Naive thymus-derived CD4-positive, alpha-beta T cell (primary cell): ENCODE measurements at regions not wholly inside any gene's neighbourhood (a gene's known extent, or its start where the extent isn't known, plus 50 kb on each side); places are given as distances from the start of the nearest gene placed in this dataset.
A peak's percentile ranks its signal among the peaks of the same experiment; 100 is the strongest.

Experiments used
- ATAC-seq: fragments of 150-1000 bp; cut with Tn5 transposase; 2 replicates; pipeline ENCODE4 v1.10.0; 2021; ENCODE audit warnings: mild to moderate bottlenecking, moderate library complexity
- CTCF ChIA-PET: fragments of 350-600 bp; sonication (Branson Sonifier 250); formaldehyde crosslinking; loops from one replicate; lab custom pipeline; 2021; ENCODE audit warnings: antibody characterized with exemption; lab: Charles Lee
- POLR2A ChIA-PET: fragments of 350-600 bp; sonication (Branson Sonifier 250); formaldehyde crosslinking; loops from one replicate; lab custom pipeline; 2021; ENCODE audit warnings: antibody characterized with exemption, inconsistent platforms; lab: Charles Lee
- DNase-seq, 9 donors: peaks; one replicate each; pipeline versions ENCODE4 v3.0.0 to v3.0.0-alpha.2; 2020 to 2022; ENCODE audit warnings: mixed read lengths in 1 of 9
- H3K27ac ChIP-seq: one replicate; pipeline ENCODE4 v1.7.0; 2013; ENCODE audit warnings: mild to moderate bottlenecking, low read depth, low read length, moderate library complexity
- H3K27me3 ChIP-seq, 2 donors: one replicate each; pipeline ENCODE4 v1.7.0; 2013; ENCODE audit warnings: low read length in 2 of 2, mild to moderate bottlenecking in 2 of 2, moderate library complexity in 2 of 2; ENCODE audit not compliant: control insufficient read depth in 2 of 2, insufficient read depth in 2 of 2
- H3K36me3 ChIP-seq, 3 experiments: 1 replicate in 2 of 3; 2 replicates in 1 of 3; pipeline ENCODE4 v1.7.0; 2013; ENCODE audit warnings: low read length in 3 of 3, mild to moderate bottlenecking in 3 of 3, moderate library complexity in 1 of 3; ENCODE audit not compliant: insufficient read depth in 3 of 3, control insufficient read depth in 2 of 3
- H3K4me1 ChIP-seq, 2 donors: one replicate each; pipeline ENCODE4 v1.7.0; 2013; ENCODE audit warnings: low read length in 2 of 2, mild to moderate bottlenecking in 2 of 2, moderate library complexity in 1 of 2; ENCODE audit not compliant: control insufficient read depth in 2 of 2, insufficient read depth in 2 of 2
- H3K4me3 ChIP-seq: 2 replicates; pipeline ENCODE4 v1.7.0; 2013; ENCODE audit warnings: mild to moderate bottlenecking, low read length
- H3K9me3 ChIP-seq, 3 experiments: 1 replicate in 2 of 3; 2 replicates in 1 of 3; pipeline ENCODE4 v1.7.0; 2013; ENCODE audit warnings: low read length in 3 of 3; ENCODE audit not compliant: control insufficient read depth in 2 of 3
- H3K27ac Mint-ChIP-seq, 9 donors: one replicate each; pipeline ENCODE4 v1.8.0; 2020 to 2022; ENCODE audit warnings: mixed read lengths in 9 of 9, mild to moderate bottlenecking in 8 of 9, moderate library complexity in 5 of 9, inconsistent platforms in 2 of 9
- H3K27me3 Mint-ChIP-seq, 5 donors: one replicate each; pipeline ENCODE4 v1.8.0; 2021 to 2022; ENCODE audit warnings: mixed read lengths in 5 of 5, mild to moderate bottlenecking in 1 of 5
- H3K36me3 Mint-ChIP-seq, 5 donors: one replicate each; pipeline ENCODE4 v1.8.0; 2020 to 2022; ENCODE audit warnings: mixed read lengths in 5 of 5, mild to moderate bottlenecking in 3 of 5, inconsistent platforms in 1 of 5
- H3K4me1 Mint-ChIP-seq, 7 donors: one replicate each; pipeline ENCODE4 v1.8.0; 2020 to 2022; ENCODE audit warnings: mixed read lengths in 7 of 7, mild to moderate bottlenecking in 3 of 7, inconsistent platforms in 1 of 7
- H3K4me3 Mint-ChIP-seq, 10 donors: one replicate each; pipeline ENCODE4 v1.8.0; 2020 to 2022; ENCODE audit warnings: mild to moderate bottlenecking in 10 of 10, mixed read lengths in 10 of 10, moderate library complexity in 6 of 10, inconsistent platforms in 2 of 10
- H3K9me3 Mint-ChIP-seq, 11 donors: one replicate each; pipeline ENCODE4 v1.8.0; 2020 to 2022; ENCODE audit warnings: mixed read lengths in 11 of 11, mild to moderate bottlenecking in 4 of 11, inconsistent platforms in 1 of 11, moderate library complexity in 1 of 11
- intact Hi-C, 2 donors: fragments of 100-400 bp; cut with micrococcal nuclease; formaldehyde crosslinking; loops; one replicate each; pipeline ENCODE4 v1.15.1; 2023

DNA sequence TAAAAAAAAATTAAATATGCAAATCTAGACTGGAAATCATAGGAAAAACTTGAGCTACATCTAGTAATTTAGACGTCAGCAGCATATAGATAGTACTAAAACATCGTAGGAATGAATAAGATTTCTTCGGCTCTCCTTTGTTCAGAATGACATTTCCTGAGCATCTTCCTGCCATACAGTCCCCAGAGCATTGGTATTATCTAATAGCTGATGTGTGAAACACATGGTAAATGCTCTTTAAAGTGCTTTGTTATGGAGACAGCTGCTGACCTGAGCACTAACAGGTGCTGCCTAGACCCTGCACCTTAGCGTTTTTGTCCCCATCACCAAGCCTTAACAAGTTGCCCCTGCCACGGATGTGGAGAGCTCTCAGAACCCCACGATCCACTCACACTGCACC, 692.3 kb upstream of the PIK3C3 start:
- no peak overlapping the region for H3K27ac Mint-ChIP-seq
- H3K36me3 ChIP-seq: no peaks in the 10 kb centered on the region
- no peak overlapping the region for H3K27ac ChIP-seq
- H3K4me3 ChIP-seq: no peak overlapping the region
- no peaks in the 10 kb centered on the region for H3K27me3 ChIP-seq
- CTCF ChIA-PET: no interaction called here
- H3K36me3 Mint-ChIP-seq: peaks cover 0 to 5% (median 0%) of the 10 kb centered on the region in 5 donors
- ATAC-seq (no peak), DNase-seq (no peak)
- no peaks in the 10 kb centered on the region for H3K4me1 ChIP-seq
- H3K27me3 Mint-ChIP-seq: no peaks in the 10 kb centered on the region
- no peaks in the 10 kb centered on the region for H3K9me3 ChIP-seq
- POLR2A ChIA-PET: no interaction called here
- intact Hi-C loops: no loop called here
- H3K9me3 Mint-ChIP-seq: peaks cover 0 to 19% (median 0%) of the 10 kb centered on the region in 11 donors
- no peaks in the 10 kb centered on the region for H3K4me1 Mint-ChIP-seq
- H3K4me3 Mint-ChIP-seq: no peak overlapping the region

DNA sequence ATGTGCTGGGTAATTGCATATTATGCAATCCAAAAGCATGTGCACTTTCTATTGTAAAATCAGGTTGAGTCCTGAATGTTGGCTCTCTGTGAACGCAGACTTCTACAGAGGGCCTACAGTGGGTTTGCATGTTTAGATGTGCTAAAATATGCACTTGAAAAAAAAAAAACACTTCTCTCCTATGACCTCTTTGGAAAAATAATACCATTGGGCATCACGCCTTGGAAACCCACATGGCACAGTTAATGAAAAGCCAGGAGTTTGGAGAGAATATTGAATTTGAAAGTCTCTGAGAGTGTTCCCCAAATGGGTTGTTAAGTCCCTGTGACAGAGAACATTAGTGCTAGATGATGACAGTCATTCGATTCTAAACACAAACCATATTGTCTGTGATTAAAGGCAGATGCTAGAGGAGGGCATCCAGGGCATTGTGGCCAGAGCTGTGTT, 710.4 kb upstream of the PIK3C3 start:
- Histone ChIP-seq H3K4me1 (no peaks in the 10 kb centered on the region), H3K27ac (no peak overlapping the region), H3K4me3 (no peak overlapping the region), H3K36me3 (no peaks in the 10 kb centered on the region), H3K9me3 (no peaks in the 10 kb centered on the region), H3K27me3 (no peaks in the 10 kb centered on the region)
- ChIA-PET POLR2A (no interaction called here), CTCF (no interaction called here)
- Mint-ChIP-seq H3K27me3 (no peaks in the 10 kb centered on the region), H3K9me3 (peaks cover 0 to 27% (median 3%) of the 10 kb centered on the region in 11 donors), H3K4me3 (no peak overlapping the region), H3K27ac (no peak overlapping the region), H3K36me3 (no peaks in the 10 kb centered on the region), H3K4me1 (no peaks in the 10 kb centered on the region)
- DNase-seq (no peak), ATAC-seq (no peak)
- intact Hi-C loops: no loop called here

DNA sequence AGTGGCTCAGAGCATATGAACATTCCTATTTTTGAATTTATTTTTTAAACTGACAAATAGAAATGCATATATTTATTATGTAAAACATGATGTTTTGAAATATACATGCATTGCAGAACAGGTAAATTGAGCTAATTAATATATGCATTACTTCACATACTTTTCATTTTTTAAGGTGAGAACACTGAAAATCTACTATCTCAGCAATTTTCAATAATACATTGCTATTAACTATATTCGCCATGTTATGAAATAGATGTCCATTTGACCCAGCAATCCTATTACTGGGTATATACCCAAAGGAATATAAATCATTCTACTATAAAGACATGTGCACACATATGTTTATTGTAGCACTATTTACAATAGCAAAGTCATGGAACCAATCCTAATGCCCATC, 717.7 kb upstream of the PIK3C3 start:
- Histone ChIP-seq H3K27me3 (no peaks in the 10 kb centered on the region), H3K27ac (no peak overlapping the region), H3K9me3 (no peaks in the 10 kb centered on the region), H3K36me3 (no peaks in the 10 kb centered on the region), H3K4me1 (no peaks in the 10 kb centered on the region), H3K4me3 (no peak overlapping the region)
- Mint-ChIP-seq H3K4me3 (no peak overlapping the region), H3K27me3 (no peaks in the 10 kb centered on the region), H3K9me3 (peaks cover 0 to 15% (median 4%) of the 10 kb centered on the region in 11 donors), H3K4me1 (no peaks in the 10 kb centered on the region), H3K27ac (no peak overlapping the region), H3K36me3 (no peaks in the 10 kb centered on the region)
- no peak for ATAC-seq
- POLR2A ChIA-PET: no interaction called here
- intact Hi-C loops: no loop called here
- no peak for DNase-seq
- CTCF ChIA-PET: no interaction called here

DNA sequence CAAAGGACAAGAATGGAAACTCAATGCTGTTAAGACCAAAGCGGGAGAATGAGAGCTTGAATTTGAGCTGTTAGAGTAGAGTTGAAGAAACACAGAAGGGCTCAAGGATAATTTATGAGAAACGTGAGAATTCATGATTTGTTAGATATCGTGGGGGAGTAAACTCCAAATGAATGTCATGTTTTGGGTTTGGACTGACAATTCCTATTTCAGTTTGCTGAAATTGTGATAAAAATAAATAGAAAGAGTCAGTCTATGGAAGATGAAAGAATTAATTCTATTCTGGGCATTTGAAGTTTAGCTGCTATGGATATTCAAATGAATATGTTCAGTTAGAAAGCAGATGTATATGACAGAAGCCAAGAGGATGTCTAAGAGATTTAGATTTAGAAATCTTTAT, 723.4 kb upstream of the PIK3C3 start:
- no peaks in the 10 kb centered on the region for H3K36me3 ChIP-seq
- H3K9me3 ChIP-seq: no peaks in the 10 kb centered on the region
- no peaks in the 10 kb centered on the region for H3K4me1 ChIP-seq
- intact Hi-C loops: no loop called here
- Mint-ChIP-seq H3K4me3 (no peak overlapping the region), H3K27ac (no peak overlapping the region), H3K9me3 (peaks cover 0 to 14% (median 1%) of the 10 kb centered on the region in 11 donors), H3K36me3 (no peaks in the 10 kb centered on the region), H3K27me3 (no peaks in the 10 kb centered on the region), H3K4me1 (no peaks in the 10 kb centered on the region)
- no peak for ATAC-seq
- POLR2A ChIA-PET: no interaction called here
- H3K4me3 ChIP-seq: no peak overlapping the region
- no peak for DNase-seq
- H3K27ac ChIP-seq: no peak overlapping the region
- H3K27me3 ChIP-seq: no peaks in the 10 kb centered on the region
- CTCF ChIA-PET: interaction anchor here (0.5 kb wide), 1 partner anchor 1349 kb away, joined by 3 read pairs; no protein-coding TSS in a partner anchor

DNA sequence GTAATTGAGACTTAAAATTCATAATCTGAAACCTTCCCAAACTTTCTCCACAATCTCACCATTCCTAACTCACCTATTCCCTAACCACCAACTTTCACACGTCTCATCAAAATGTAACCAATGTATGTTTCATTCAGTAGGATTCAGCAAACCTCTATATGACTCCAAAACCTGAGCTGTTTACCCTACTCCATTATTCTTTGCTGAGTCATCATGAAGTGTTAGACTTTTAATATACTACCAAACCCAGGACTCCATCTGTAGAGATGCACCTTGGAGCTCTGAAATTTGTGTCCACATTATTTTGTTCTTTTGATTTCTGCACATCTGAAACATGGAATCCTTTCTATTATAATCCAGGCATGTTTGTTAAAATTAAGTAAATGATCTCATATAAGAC, 727.0 kb upstream of the PIK3C3 start:
- CTCF ChIA-PET: no interaction called here
- Mint-ChIP-seq H3K4me3 (no peak overlapping the region), H3K4me1 (no peaks in the 10 kb centered on the region), H3K9me3 (peaks cover 2 to 25% (median 5%) of the 10 kb centered on the region in 11 donors), H3K27ac (peak overlapping the region in 1 of 9 donors; percentile 43), H3K36me3 (no peaks in the 10 kb centered on the region), H3K27me3 (no peaks in the 10 kb centered on the region)
- POLR2A ChIA-PET: no interaction called here
- DNase-seq (no peak), ATAC-seq (no peak)
- Histone ChIP-seq H3K27me3 (no peaks in the 10 kb centered on the region), H3K9me3 (no peaks in the 10 kb centered on the region), H3K4me3 (no peak overlapping the region), H3K4me1 (no peaks in the 10 kb centered on the region), H3K36me3 (no peaks in the 10 kb centered on the region), H3K27ac (no peak overlapping the region)
- intact Hi-C loops: no loop called here

DNA sequence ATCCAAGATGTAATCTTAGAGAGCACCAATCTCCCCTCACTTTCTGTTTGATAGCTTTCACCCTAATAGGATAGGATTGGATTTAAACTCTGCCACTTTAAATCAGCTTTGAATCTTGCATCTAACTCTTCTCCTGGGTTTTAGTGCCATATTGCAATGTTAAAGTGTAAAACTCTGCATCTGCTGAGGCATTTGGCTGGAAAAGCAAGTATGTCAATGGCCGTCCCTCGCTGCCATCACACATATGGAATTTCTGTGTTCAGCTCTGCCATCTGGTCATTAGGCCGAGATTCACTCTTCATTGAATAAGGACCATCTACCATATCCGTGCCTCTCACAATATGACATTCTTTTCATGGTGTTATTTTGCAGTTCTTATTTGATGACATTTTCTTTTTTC, 728.1 kb upstream of the PIK3C3 start:
- Histone ChIP-seq H3K4me1 (no peaks in the 10 kb centered on the region), H3K27me3 (no peaks in the 10 kb centered on the region), H3K9me3 (no peaks in the 10 kb centered on the region), H3K4me3 (no peak overlapping the region), H3K27ac (no peak overlapping the region), H3K36me3 (no peaks in the 10 kb centered on the region)
- CTCF ChIA-PET: no interaction called here
- Mint-ChIP-seq H3K4me1 (no peaks in the 10 kb centered on the region), H3K27me3 (no peaks in the 10 kb centered on the region), H3K27ac (no peak overlapping the region), H3K9me3 (peaks cover 2 to 25% (median 9%) of the 10 kb centered on the region in 11 donors), H3K4me3 (no peak overlapping the region), H3K36me3 (no peaks in the 10 kb centered on the region)
- ATAC-seq: no peak
- DNase-seq: no peak
- POLR2A ChIA-PET: no interaction called here
- intact Hi-C loops: no loop called here

DNA sequence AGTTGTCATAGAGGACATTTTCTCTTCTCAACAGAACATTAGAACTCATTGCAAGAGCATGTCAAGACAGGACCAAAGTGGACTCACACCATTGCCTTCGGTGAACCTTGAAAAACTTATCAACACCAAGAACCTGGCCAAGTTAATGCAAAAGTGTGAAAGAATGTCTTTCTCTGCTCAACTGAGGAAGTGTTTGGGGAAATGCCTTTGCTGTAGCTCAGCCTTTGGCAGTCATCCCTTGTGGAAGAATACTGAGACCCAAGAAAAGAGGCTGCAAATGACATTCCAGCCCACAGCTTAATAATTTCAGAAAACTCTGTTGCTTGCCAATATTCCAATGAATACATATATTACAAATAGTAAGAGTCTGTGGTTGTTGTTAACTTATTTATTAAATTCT, 728.8 kb upstream of the PIK3C3 start:
- H3K9me3 ChIP-seq: no peaks in the 10 kb centered on the region
- intact Hi-C loops: no loop called here
- H3K27ac ChIP-seq: no peak overlapping the region
- ChIA-PET CTCF (no interaction called here), POLR2A (no interaction called here)
- no peaks in the 10 kb centered on the region for H3K36me3 Mint-ChIP-seq
- no peaks in the 10 kb centered on the region for H3K4me1 ChIP-seq
- no peak overlapping the region for H3K4me3 Mint-ChIP-seq
- DNase-seq (no peak), ATAC-seq (no peak)
- H3K4me3 ChIP-seq: no peak overlapping the region
- no peak overlapping the region for H3K27ac Mint-ChIP-seq
- peaks cover 2 to 25% (median 9%) of the 10 kb centered on the region in 11 donors for H3K9me3 Mint-ChIP-seq
- no peaks in the 10 kb centered on the region for H3K36me3 ChIP-seq
- no peaks in the 10 kb centered on the region for H3K27me3 Mint-ChIP-seq
- H3K4me1 Mint-ChIP-seq: no peaks in the 10 kb centered on the region
- no peaks in the 10 kb centered on the region for H3K27me3 ChIP-seq
